DND-41 (cell line): ENCODE measurements at regions not wholly inside any gene's neighbourhood (a gene's known extent, or its start where the extent isn't known, plus 50 kb on each side); places are given as distances from the start of the nearest gene placed in this dataset.

Experiments used
- EZH2 ChIP-seq: IDR thresholded peaks from 3 replicates; pipeline ENCODE4 v1.6.1; 2012; ENCODE audit warnings: borderline replicate concordance, low read depth, mild to moderate bottlenecking, moderate library complexity, low read length, inconsistent platforms; ENCODE audit not compliant: severe bottlenecking
- TF ChIP-seq, protein P1 (sequence below): IDR thresholded peaks from 2 replicates; pipeline ENCODE4 v1.5.1; 2012; ENCODE audit warnings: borderline replicate concordance, low read length, moderate library complexity, mild to moderate bottlenecking; ENCODE audit not compliant: poor library complexity, severe bottlenecking; ENCODE audit errors: extremely low read depth

DNA sequence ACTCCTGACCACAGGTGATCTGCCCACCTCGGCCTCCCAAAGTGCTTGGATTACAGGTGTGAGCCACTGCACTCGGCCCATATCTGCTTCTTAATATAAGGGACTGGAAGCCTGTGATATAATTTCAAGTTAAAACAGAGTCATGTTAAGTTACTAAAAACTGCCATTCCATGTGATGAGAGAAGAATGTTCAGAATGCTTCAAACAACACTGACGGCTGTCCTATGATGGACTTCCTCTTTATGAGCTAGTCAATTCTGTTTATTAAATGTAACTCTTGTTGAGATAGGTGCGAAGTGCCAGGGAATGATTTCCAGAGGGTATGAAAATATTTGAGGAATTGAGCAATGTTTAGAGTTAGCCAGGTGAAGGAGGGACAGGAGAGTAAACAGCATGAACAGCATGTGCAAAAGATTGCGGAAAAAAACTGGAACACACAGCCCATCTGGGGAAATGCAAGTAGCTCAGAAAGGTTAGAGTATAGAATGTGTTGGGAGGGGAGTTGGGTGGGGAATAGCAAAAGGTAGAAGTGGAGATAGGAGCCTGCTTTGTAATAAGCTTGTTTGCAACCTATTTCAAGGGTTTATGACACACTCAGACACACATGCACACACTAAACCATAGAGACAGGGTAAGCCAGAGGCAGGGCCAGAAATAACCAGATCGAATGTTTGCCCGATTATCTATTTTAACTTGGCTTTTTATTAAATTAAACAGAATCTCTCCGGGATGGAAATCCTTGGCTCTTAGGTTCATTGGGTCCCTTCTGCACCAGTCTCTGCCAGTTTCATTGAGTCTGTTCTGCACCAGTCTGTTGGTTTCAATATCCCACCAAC, 135.6 kb upstream of the COX10 start:
- TF ChIP-seq, protein P1, sequence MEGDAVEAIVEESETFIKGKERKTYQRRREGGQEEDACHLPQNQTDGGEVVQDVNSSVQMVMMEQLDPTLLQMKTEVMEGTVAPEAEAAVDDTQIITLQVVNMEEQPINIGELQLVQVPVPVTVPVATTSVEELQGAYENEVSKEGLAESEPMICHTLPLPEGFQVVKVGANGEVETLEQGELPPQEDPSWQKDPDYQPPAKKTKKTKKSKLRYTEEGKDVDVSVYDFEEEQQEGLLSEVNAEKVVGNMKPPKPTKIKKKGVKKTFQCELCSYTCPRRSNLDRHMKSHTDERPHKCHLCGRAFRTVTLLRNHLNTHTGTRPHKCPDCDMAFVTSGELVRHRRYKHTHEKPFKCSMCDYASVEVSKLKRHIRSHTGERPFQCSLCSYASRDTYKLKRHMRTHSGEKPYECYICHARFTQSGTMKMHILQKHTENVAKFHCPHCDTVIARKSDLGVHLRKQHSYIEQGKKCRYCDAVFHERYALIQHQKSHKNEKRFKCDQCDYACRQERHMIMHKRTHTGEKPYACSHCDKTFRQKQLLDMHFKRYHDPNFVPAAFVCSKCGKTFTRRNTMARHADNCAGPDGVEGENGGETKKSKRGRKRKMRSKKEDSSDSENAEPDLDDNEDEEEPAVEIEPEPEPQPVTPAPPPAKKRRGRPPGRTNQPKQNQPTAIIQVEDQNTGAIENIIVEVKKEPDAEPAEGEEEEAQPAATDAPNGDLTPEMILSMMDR, result no peak
- TF ChIP-seq EZH2, result no peak
